ENCODE measurements at regions not wholly inside any gene's neighbourhood (a gene's known extent, or its start where the extent isn't known, plus 50 kb on each side); places are given as distances from the start of the nearest gene placed in this dataset.
A peak's percentile ranks its signal among the peaks of the same experiment; 100 is the strongest.

- TF ChIP-seq IRF3 (IDR thresholded peaks at IDR 0.05), result no peak
- TF ChIP-seq ZBTB33 (IDR thresholded peaks at IDR 0.05), result no peak
- peak; percentile 53 for TF ChIP-seq BCL3 (IDR thresholded peaks at IDR 0.05; ENCODE audit: borderline replicate concordance, insufficient read depth, low read depth, low read length, poor library complexity, severe bottlenecking)
- peak; percentile 20; the same call in 1 of the 2 replicates for TF ChIP-seq GATAD2B (conservative IDR thresholded peaks at IDR 0.05; ENCODE audit: low read depth)
- TF ChIP-seq SMARCA5 (IDR thresholded peaks at IDR 0.05), result peak; percentile 80; the same call in 1 of the 2 replicates
- TF ChIP-seq EGR1 (IDR thresholded peaks at IDR 0.05; ENCODE audit: borderline replicate concordance in 1 of 2, low read depth in 2 of 2, low read length in 2 of 2), result peak in 1 of 2 experiments; percentile 43; a peak in 1 of 3 replicates
- no peak for TF ChIP-seq E2F4 (IDR thresholded peaks at IDR 0.05; ENCODE audit: low read depth, low read length)
- TF ChIP-seq MEF2A (IDR thresholded peaks at IDR 0.05; ENCODE audit: insufficient read depth, low read depth, low read length), result no peak
- TF ChIP-seq ZNF217 (IDR thresholded peaks at IDR 0.05), result peak; percentile 93
- peak; percentile 34; the same call in 1 of the 2 replicates for TF ChIP-seq ZNF687 (IDR thresholded peaks at IDR 0.05)
- no peak for TF ChIP-seq ZNF622 (IDR thresholded peaks at IDR 0.05)
- TF ChIP-seq POLR2AphosphoS2 (IDR thresholded peaks at IDR 0.05; ENCODE audit: low read depth, low read length), result no peak
- TF ChIP-seq TARDBP (IDR thresholded peaks at IDR 0.05; ENCODE audit: borderline replicate concordance), result no peak
- TF ChIP-seq RAD51 (IDR thresholded peaks at IDR 0.05), result no peak
- peak; percentile 96 for TF ChIP-seq EED (IDR thresholded peaks at IDR 0.05; ENCODE audit: low read depth)
- 0 out of 4 replicates have a peak, but pooled peaks of 1 of the 2 experiments have one; percentile 25 for TF ChIP-seq EP300 (IDR thresholded peaks at IDR 0.05; ENCODE audit: borderline replicate concordance in 1 of 2, control insufficient read depth in 1 of 2, low read depth in 2 of 2, low read length in 2 of 2)
- TF ChIP-seq SMC3 (IDR thresholded peaks at IDR 0.05; ENCODE audit: borderline replicate concordance, low read length), result no peak
- 0 out of 2 replicates have a peak, but pooled peaks have one; percentile 47 for TF ChIP-seq LARP7 (IDR thresholded peaks at IDR 0.05)
- peak; percentile 90 for TF ChIP-seq SPI1 (IDR thresholded peaks at IDR 0.05; ENCODE audit: borderline replicate concordance, insufficient read depth, low read depth, low read length)
Observed at GRCh38 chr6:219641-220198, 72.6 kb upstream of the DUSP22 start (continued).
